Calu3 (cell line): ENCODE measurements at regions not wholly inside any gene's neighbourhood (a gene's known extent, or its start where the extent isn't known, plus 50 kb on each side); places are given as distances from the start of the nearest gene placed in this dataset.
"Not testable (repeated sequence)": the region's sequence is repeated elsewhere in the genome, so short reads cannot be mapped to it uniquely, and the experiment has no call there.

ENCODE experiments used
- BruUV-seq: library from RNA; stranded (reverse); fragments of 400-500 nt; replicated peaks from 2 replicates; lab custom pipeline; 2021; lab: Mats Ljungman, UMichigan
- CTCF ChIA-PET: fragments of 300-600 bp; sonication (Branson Sonifier 250); formaldehyde crosslinking; loops from one replicate; lab custom pipeline; 2022; ENCODE audit warnings: antibody characterized with exemption; lab: Charles Lee
- DNase-seq: peaks from one replicate; pipeline ENCODE4 v3.0.0; 2022
- H3K27ac Mint-ChIP-seq: one replicate; pipeline ENCODE4 v1.8.0; 2022; ENCODE audit warnings: mixed read lengths; ENCODE audit not compliant: unreplicated experiment
- H3K27me3 Mint-ChIP-seq: one replicate; pipeline ENCODE4 v1.8.0; 2022; ENCODE audit warnings: mixed read lengths; ENCODE audit not compliant: unreplicated experiment
- H3K36me3 Mint-ChIP-seq: one replicate; pipeline ENCODE4 v1.8.0; 2022; ENCODE audit warnings: mild to moderate bottlenecking, moderate library complexity, mixed read lengths; ENCODE audit not compliant: insufficient read depth, unreplicated experiment
- H3K4me1 Mint-ChIP-seq: one replicate; pipeline ENCODE4 v1.8.0; 2022; ENCODE audit warnings: mild to moderate bottlenecking, low read depth, mixed read lengths; ENCODE audit not compliant: unreplicated experiment
- H3K4me3 Mint-ChIP-seq: one replicate; pipeline ENCODE4 v1.8.0; 2022; ENCODE audit warnings: mild to moderate bottlenecking, low read depth, moderate library complexity, mixed read lengths; ENCODE audit not compliant: unreplicated experiment
- H3K9me3 Mint-ChIP-seq: one replicate; pipeline ENCODE4 v1.8.0; 2022; ENCODE audit warnings: low read depth, mixed read lengths; ENCODE audit not compliant: unreplicated experiment
- intact Hi-C: fragments of 100-400 bp; cut with micrococcal nuclease; formaldehyde crosslinking; loops from one replicate; pipeline ENCODE4 v1.10.0; 2022; ENCODE audit not compliant: unreplicated experiment
- TF ChIP-seq, protein P1 (sequence below): fragments of 200-600 bp; IDR thresholded peaks from one replicate; pipeline ENCODE4 v1.8.0; 2022; ENCODE audit warnings: antibody characterized with exemption; ENCODE audit not compliant: unreplicated experiment

GRCh38 chr4:123600987-123601904 is 204.7 kb downstream of the SPRY1 start:
- no TSS peak for BruUV-seq
- intact Hi-C loops, result loop anchor here (1.0 to 5.0 kb wide), 3 partner anchors 13 to 54 kb away; no protein-coding TSS in a partner anchor
- no peak for DNase-seq
- Mint-ChIP-seq H3K4me3 (no peak overlapping the region), H3K27ac (no peak overlapping the region), H3K4me1 (peaks cover 50% of the 10 kb centered on the region), H3K9me3 (no peaks in the 10 kb centered on the region), H3K27me3 (no peaks in the 10 kb centered on the region), H3K36me3 (peaks cover 9% of the 10 kb centered on the region)
- TF ChIP-seq, protein P1, sequence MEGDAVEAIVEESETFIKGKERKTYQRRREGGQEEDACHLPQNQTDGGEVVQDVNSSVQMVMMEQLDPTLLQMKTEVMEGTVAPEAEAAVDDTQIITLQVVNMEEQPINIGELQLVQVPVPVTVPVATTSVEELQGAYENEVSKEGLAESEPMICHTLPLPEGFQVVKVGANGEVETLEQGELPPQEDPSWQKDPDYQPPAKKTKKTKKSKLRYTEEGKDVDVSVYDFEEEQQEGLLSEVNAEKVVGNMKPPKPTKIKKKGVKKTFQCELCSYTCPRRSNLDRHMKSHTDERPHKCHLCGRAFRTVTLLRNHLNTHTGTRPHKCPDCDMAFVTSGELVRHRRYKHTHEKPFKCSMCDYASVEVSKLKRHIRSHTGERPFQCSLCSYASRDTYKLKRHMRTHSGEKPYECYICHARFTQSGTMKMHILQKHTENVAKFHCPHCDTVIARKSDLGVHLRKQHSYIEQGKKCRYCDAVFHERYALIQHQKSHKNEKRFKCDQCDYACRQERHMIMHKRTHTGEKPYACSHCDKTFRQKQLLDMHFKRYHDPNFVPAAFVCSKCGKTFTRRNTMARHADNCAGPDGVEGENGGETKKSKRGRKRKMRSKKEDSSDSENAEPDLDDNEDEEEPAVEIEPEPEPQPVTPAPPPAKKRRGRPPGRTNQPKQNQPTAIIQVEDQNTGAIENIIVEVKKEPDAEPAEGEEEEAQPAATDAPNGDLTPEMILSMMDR, result no peak
- CTCF ChIA-PET, result interaction anchor here (1.0 to 1.3 kb wide), 2 partner anchors 13 to 112 kb away, joined by 3 read pairs; no protein-coding TSS in a partner anchor

- TF ChIP-seq, protein P1, result no peak
- Mint-ChIP-seq H3K36me3 (peaks cover 9% of the 10 kb centered on the region), H3K4me3 (no peak overlapping the region), H3K27me3 (no peaks in the 10 kb centered on the region), H3K4me1 (peaks cover 50% of the 10 kb centered on the region), H3K27ac (peak overlapping the region; percentile 81), H3K9me3 (no peaks in the 10 kb centered on the region)
- CTCF ChIA-PET, result interaction anchor here (1.0 kb wide), 1 partner anchor 14 kb away, joined by 3 read pairs; no protein-coding TSS in a partner anchor
- no TSS peak for BruUV-seq
- intact Hi-C loops, result loop anchor here (5.0 kb wide), 2 partner anchors 50 to 55 kb away; no protein-coding TSS in a partner anchor
- no peak for DNase-seq
These were observed 205.4 kb downstream of the SPRY1 start for GRCh38 chr4:123602007-123602406.

DNA sequence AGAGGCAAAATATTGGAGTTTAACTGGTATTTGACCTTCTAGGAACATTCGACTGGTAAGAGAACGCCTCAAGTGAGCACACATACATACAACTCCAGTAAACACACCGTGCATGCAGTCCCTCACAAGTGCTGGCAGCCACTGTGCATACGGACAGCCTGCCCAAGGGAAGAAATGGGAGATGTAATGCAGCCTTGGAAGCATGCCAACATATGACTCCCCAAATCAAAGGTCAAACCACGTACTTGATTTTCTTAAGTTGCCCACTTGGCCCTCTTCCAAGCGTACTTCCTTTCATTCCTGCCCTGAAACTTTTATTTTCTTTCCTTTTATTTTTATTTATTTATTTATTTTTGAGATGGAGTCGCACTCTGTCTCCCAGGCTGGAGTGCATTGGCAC is 206.6 kb downstream of the SPRY1 start:
- intact Hi-C loops, result loop anchor here (5.0 kb wide), 2 partner anchors 49 to 56 kb away; no protein-coding TSS in a partner anchor
- CTCF ChIA-PET, result interaction anchor here (0.6 kb wide), 1 partner anchor 47 kb away, joined by 4 read pairs; no protein-coding TSS in a partner anchor
- Mint-ChIP-seq H3K4me3 (no peak overlapping the region), H3K27ac (no peak overlapping the region), H3K9me3 (no peaks in the 10 kb centered on the region), H3K4me1 (peaks cover 38% of the 10 kb centered on the region), H3K36me3 (peaks cover 9% of the 10 kb centered on the region), H3K27me3 (no peaks in the 10 kb centered on the region)
- DNase-seq, result peak; percentile 67
- BruUV-seq, result no TSS peak
- TF ChIP-seq, protein P1, result no peak

GRCh38 chr4:123605797-123606196 is 209.2 kb downstream of the SPRY1 start:
- DNase-seq, intact Hi-C loops, H3K27me3 Mint-ChIP-seq, H3K4me3 Mint-ChIP-seq, BruUV-seq, CTCF ChIA-PET, H3K27ac Mint-ChIP-seq, H3K36me3 Mint-ChIP-seq, H3K9me3 Mint-ChIP-seq: not testable (repeated sequence)
- H3K4me1 Mint-ChIP-seq, result peaks cover 16% of the 10 kb centered on the region
